Activated CD8-positive, alpha-beta memory T cell treated with anti-CD3 and anti-CD28 coated beads for 36 hours (primary cell): ENCODE measurements at regions not wholly inside any gene's neighbourhood (a gene's known extent, or its start where the extent isn't known, plus 50 kb on each side); places are given as distances from the start of the nearest gene placed in this dataset.
"Not testable (repeated sequence)": the region's sequence is repeated elsewhere in the genome, so short reads cannot be mapped to it uniquely, and the experiment has no call there.

Experiments
- CTCF ChIA-PET: fragments of 350-600 bp; sonication (Branson Sonifier 250); formaldehyde crosslinking; loops from one replicate; lab custom pipeline; 2021; ENCODE audit warnings: antibody characterized with exemption; lab: Charles Lee
- POLR2A ChIA-PET: fragments of 350-600 bp; sonication (Branson Sonifier 250); formaldehyde crosslinking; loops from one replicate; lab custom pipeline; 2021; ENCODE audit warnings: antibody characterized with exemption; lab: Charles Lee

GRCh38 chrX:113586281-113586898 lies 745.8 kb upstream of the AMOT start:
- CTCF ChIA-PET, result no interaction called here
- POLR2A ChIA-PET, result no interaction called here

- ChIA-PET POLR2A (no interaction called here), CTCF (no interaction called here)
Measured at GRCh38 chrX:113580486-113580885, 739.9 kb upstream of the AMOT start.

GRCh38 chrX:113558576-113558975 lies 717.9 kb upstream of the AMOT start:
- ChIA-PET CTCF (no interaction called here), POLR2A (no interaction called here)

- ChIA-PET CTCF (no interaction called here), POLR2A (no interaction called here)
Measured at GRCh38 chrX:113551919-113552318, 711.3 kb upstream of the AMOT start.

- CTCF ChIA-PET, result no interaction called here
Measured at GRCh38 chrX:113548308-113549015, 707.8 kb upstream of the AMOT start.

GRCh38 chrX:113545040-113545439 lies 704.4 kb upstream of the AMOT start:
- ChIA-PET CTCF (no interaction called here), POLR2A (no interaction called here)

More at GRCh38 chrX:113548308-113549015, 707.8 kb upstream of the AMOT start:
- POLR2A ChIA-PET, result no interaction called here

- CTCF ChIA-PET, result no interaction called here
Measured at GRCh38 chrX:113539599-113540356, 699.1 kb upstream of the AMOT start.

GRCh38 chrX:113529426-113530013 lies 688.9 kb upstream of the AMOT start:
- ChIA-PET POLR2A (no interaction called here), CTCF (no interaction called here)

More at GRCh38 chrX:113539599-113540356, 699.1 kb upstream of the AMOT start:
- POLR2A ChIA-PET, result no interaction called here

- ChIA-PET POLR2A (no interaction called here), CTCF (no interaction called here)
Measured at GRCh38 chrX:113522814-113523213, 682.2 kb upstream of the AMOT start.

GRCh38 chrX:113514906-113515305 lies 674.3 kb upstream of the AMOT start:
- CTCF ChIA-PET, result no interaction called here
- POLR2A ChIA-PET, result no interaction called here

GRCh38 chrX:113512700-113513395 lies 672.2 kb upstream of the AMOT start:
- CTCF ChIA-PET, result no interaction called here
- POLR2A ChIA-PET, result no interaction called here

- CTCF ChIA-PET, result no interaction called here
- POLR2A ChIA-PET, result no interaction called here
Measured at GRCh38 chrX:113510586-113510985, 670.0 kb upstream of the AMOT start.

GRCh38 chrX:113492895-113493294 lies 652.3 kb upstream of the AMOT start:
- CTCF ChIA-PET, result no interaction called here
- POLR2A ChIA-PET, result no interaction called here

- POLR2A ChIA-PET, result no interaction called here
- CTCF ChIA-PET, result no interaction called here
Measured at GRCh38 chrX:113473418-113473817, 632.8 kb upstream of the AMOT start.

- POLR2A ChIA-PET, CTCF ChIA-PET: not testable (repeated sequence)
Measured at GRCh38 chrX:113473015-113473414, 632.4 kb upstream of the AMOT start.

- ChIA-PET POLR2A (no interaction called here), CTCF (no interaction called here)
Measured at GRCh38 chrX:113470166-113470565, 629.5 kb upstream of the AMOT start.

GRCh38 chrX:113457719-113458118 lies 617.1 kb upstream of the AMOT start:
- ChIA-PET POLR2A (no interaction called here), CTCF (no interaction called here)

GRCh38 chrX:113455582-113455981 lies 615.0 kb upstream of the AMOT start:
- POLR2A ChIA-PET, result no interaction called here
- CTCF ChIA-PET, result no interaction called here

- ChIA-PET CTCF (no interaction called here), POLR2A (no interaction called here)
Measured at GRCh38 chrX:113429011-113429410, 588.4 kb upstream of the AMOT start.

GRCh38 chrX:113422323-113422722 lies 581.7 kb upstream of the AMOT start:
- CTCF ChIA-PET, result no interaction called here
- POLR2A ChIA-PET, result no interaction called here
